ENCODE measurements at regions not wholly inside any gene's neighbourhood (a gene's known extent, or its start where the extent isn't known, plus 50 kb on each side); places are given as distances from the start of the nearest gene placed in this dataset.

GRCh38 chr16:66088681-66089080, 277.8 kb upstream of the CDH5 start:
- Histone ChIP-seq H3K4me3 (ENCODE audit: extremely low read depth in 1 of 4, insufficient read depth in 2 of 4, low read depth in 3 of 4, low read length in 4 of 4) (no peak overlapping the region), H3K79me1 (ENCODE audit: low read depth, low read length) (no peaks in the 10 kb centered on the region), H2BK15ac (ENCODE audit: low read length) (no peak overlapping the region), H2AK5ac (ENCODE audit: low read depth, low read length) (no peak overlapping the region), H3K56ac (replicated peaks; ENCODE audit: insufficient read length, low read depth, low read length) (no peak overlapping the region), H3K23ac (ENCODE audit: insufficient read length) (no peak overlapping the region), H4K91ac (replicated peaks; ENCODE audit: insufficient read length, low read length) (no peak overlapping the region), H3K23me2 (ENCODE audit: low read depth, low read length) (peaks cover 2% of the 10 kb centered on the region; the same call in 1 of the 2 replicates), H4K20me1 (replicated peaks in 1 of 2; ENCODE audit: control insufficient read depth in 1 of 2, insufficient read depth in 2 of 2, low read length in 2 of 2) (no peaks in the 10 kb centered on the region), H3K36me3 (ENCODE audit: control insufficient read depth in 2 of 4, insufficient read depth in 4 of 4, low read length in 3 of 4) (no peaks in the 10 kb centered on the region), H2BK5ac (ENCODE audit: low read depth, low read length) (no peak overlapping the region), H2AFZ (ENCODE audit: low read length) (no peak overlapping the region), H4K5ac (ENCODE audit: insufficient read length, low read depth, low read length) (no peak overlapping the region), H3K4me2 (ENCODE audit: insufficient read depth in 1 of 2, low read depth in 2 of 2, low read length in 2 of 2) (no peak overlapping the region), H2BK12ac (ENCODE audit: low read depth, low read length) (no peak overlapping the region), H3K9me3 (ENCODE audit: insufficient read depth in 2 of 2, low read depth in 1 of 2, low read length in 1 of 2) (no peaks in the 10 kb centered on the region), H3K4me1 (replicated peaks in 1 of 4; ENCODE audit: control insufficient read depth in 3 of 4, insufficient read depth in 4 of 4, low read length in 3 of 4) (peaks cover 0 to 3% (median 0%) of the 10 kb centered on the region in 4 experiments; a peak in 2 of 7 replicates), H3K14ac (ENCODE audit: insufficient read length) (no peak overlapping the region), H3K79me2 (ENCODE audit: control insufficient read depth in 1 of 2, insufficient read depth in 2 of 2, low read length in 2 of 2) (no peaks in the 10 kb centered on the region), H2BK20ac (ENCODE audit: low read length) (no peak overlapping the region), H3K9ac (replicated peaks in 1 of 4; ENCODE audit: extremely low read depth in 1 of 4, low read depth in 3 of 4, low read length in 3 of 4) (no peak overlapping the region), H2BK120ac (replicated peaks; ENCODE audit: low read depth, low read length) (no peak overlapping the region), H3K4ac (replicated peaks; ENCODE audit: insufficient read length, low read depth, low read length) (no peak overlapping the region), H4K8ac (ENCODE audit: extremely low read depth, insufficient read depth, low read length) (no peak overlapping the region), H3K27ac (ENCODE audit: low read depth, low read length) (no peak overlapping the region), H3K27me3 (replicated peaks in 1 of 4; ENCODE audit: control insufficient read depth in 3 of 4, extremely low read depth in 1 of 4, insufficient read depth in 3 of 4, low read length in 3 of 4) (no peaks in the 10 kb centered on the region), H3K18ac (ENCODE audit: extremely low read depth, low read length) (no peak overlapping the region)
- POLR2A ChIA-PET (ENCODE audit: partially characterized antibody) = no interaction called here
- no peak for FAIRE-seq
- WGBS, 2 experiments (ENCODE audit: extremely low coverage in 1 of 2, insufficient coverage in 1 of 2, insufficient read length in 1 of 2, insufficient replicate concordance in 2 of 2, low coverage in 1 of 2, low lambda C conversion rate in 2 of 2, missing lambda C conversion rate in 1 of 2) = 88% methylated on average over 6 of the region's 6 CpGs; no CpG with 5 or more reads in 1 of the 2 experiments
- CTCF ChIA-PET (ENCODE audit: partially characterized antibody) = interaction anchor here (1.5 kb wide), 1 partner anchor 9 kb away, joined by 4 read pairs; no protein-coding TSS in a partner anchor
- no peak for DNase-seq (ENCODE audit: low read depth in 1 of 2, low spot score in 2 of 2)
- no peak for TF ChIP-seq RAD21 (IDR thresholded peaks at IDR 0.05 in 1 of 2, conservative IDR thresholded peaks at IDR 0.05 in 1 of 2; ENCODE audit: low read depth in 2 of 2, low read length in 2 of 2)
- TF ChIP-seq POU5F1 (IDR thresholded peaks at IDR 0.05; ENCODE audit: low read depth, low read length) = no peak

All from H1 (cell line).